Vagina (tissue), 2 donors: ENCODE measurements at regions not wholly inside any gene's neighbourhood (a gene's known extent, or its start where the extent isn't known, plus 50 kb on each side); places are given as distances from the start of the nearest gene placed in this dataset.

Experiments
- CTCF ChIP-seq, 3 experiments: fragments of 450-650 bp in 2 of 3; fragments of 200-600 bp in 1 of 3; sonication (generic) in 1 of 3; IDR thresholded peaks; one replicate each; pipeline ENCODE4 v1.5.1; 2017 to 2019; ENCODE audit warnings: antibody characterized with exemption in 3 of 3, mild to moderate bottlenecking in 2 of 3, moderate library complexity in 2 of 3
- POLR2A ChIP-seq, 2 donors: fragments of 450-650 bp; IDR thresholded peaks; one replicate each; pipeline ENCODE4 v1.6.1; 2017; ENCODE audit warnings: antibody characterized with exemption in 2 of 2, mild to moderate bottlenecking in 2 of 2, moderate library complexity in 2 of 2
- POLR2AphosphoS5 ChIP-seq, 2 donors: sonication (generic); formaldehyde crosslinking; IDR thresholded peaks; one replicate each; pipeline ENCODE4 v1.9.0; 2017; ENCODE audit warnings: antibody characterized with exemption in 2 of 2, mild to moderate bottlenecking in 2 of 2, low read depth in 1 of 2; ENCODE audit not compliant: insufficient read depth in 1 of 2

GRCh38 chr5:107184066-107184465, 486.7 kb downstream of the EFNA5 start:
- TF ChIP-seq POLR2AphosphoS5 (IDR thresholded peaks at IDR 0.05; ENCODE audit: insufficient read depth in 1 of 2, low read depth in 1 of 2) (no peak), POLR2A (IDR thresholded peaks at IDR 0.05) (no peak), CTCF (IDR thresholded peaks at IDR 0.05) (no peak)
